ENCODE measurements at regions not wholly inside any gene's neighbourhood (a gene's known extent, or its start where the extent isn't known, plus 50 kb on each side); places are given as distances from the start of the nearest gene placed in this dataset.
"Not testable (repeated sequence)": the region's sequence is repeated elsewhere in the genome, so short reads cannot be mapped to it uniquely, and the experiment has no call there.

DNA sequence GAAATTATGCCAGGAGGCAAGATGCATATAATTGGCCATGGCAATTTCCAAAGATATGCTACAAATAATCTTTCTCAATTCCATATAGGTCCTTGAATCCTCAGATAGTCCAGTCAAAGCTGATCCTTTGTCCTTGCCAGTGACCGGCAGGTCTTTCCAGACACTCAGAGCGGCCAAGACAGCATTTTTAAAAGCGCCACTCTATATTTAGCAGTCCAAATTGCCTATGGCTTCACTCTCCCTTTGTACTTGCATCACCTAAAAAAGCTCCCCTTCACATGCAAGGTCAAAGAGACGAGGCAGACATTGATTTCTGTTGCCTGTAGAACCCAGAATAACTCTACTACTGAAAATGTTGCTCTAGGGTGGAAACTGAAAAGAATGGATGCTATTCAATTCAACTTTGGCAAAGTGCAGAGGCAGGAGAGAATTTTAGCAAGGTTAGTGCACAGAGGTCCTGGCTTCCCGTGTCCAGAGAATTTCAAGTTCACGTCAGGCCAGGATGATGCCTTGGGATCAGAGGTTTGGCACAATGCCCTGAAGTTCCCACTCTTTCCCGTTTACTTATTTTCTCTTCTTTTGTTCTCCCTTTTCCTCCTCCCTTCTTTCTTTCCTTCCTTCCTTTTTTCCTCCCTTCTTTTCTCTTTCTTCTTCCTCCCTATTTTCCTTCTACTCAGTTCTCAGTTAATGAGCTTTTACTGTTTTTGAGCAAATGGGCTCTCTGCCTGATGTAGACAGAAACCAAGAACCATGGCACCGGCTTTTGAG lies 108.5 kb downstream of the KCNK1 start:
- Histone ChIP-seq H3K14ac (ENCODE audit: low read length) (no peak overlapping the region), H2BK12ac (ENCODE audit: low read length) (no peak overlapping the region), H3K9me3 (replicated peaks in 1 of 2; ENCODE audit: control insufficient read depth in 2 of 2, insufficient read depth in 1 of 2, low read depth in 1 of 2, low read length in 2 of 2) (no peaks in the 10 kb centered on the region), H4K91ac (ENCODE audit: low read depth, low read length, poor library complexity) (no peak overlapping the region), H3K27me3 (ENCODE audit: control insufficient read depth in 3 of 3, insufficient read depth in 3 of 3, low read depth in 1 of 3, low read length in 3 of 3) (no peaks in the 10 kb centered on the region), H2BK15ac (ENCODE audit: low read length) (no peak overlapping the region), H3K4me1 (ENCODE audit: control insufficient read depth in 2 of 2, insufficient read depth in 1 of 2, low read depth in 1 of 2, low read length in 2 of 2) (no peaks in the 10 kb centered on the region), H2BK5ac (ENCODE audit: low read length) (no peak overlapping the region), H3K27ac (replicated peaks; ENCODE audit: low read length) (no peak overlapping the region), H3K79me1 (ENCODE audit: low read depth, low read length) (peaks cover 2% of the 10 kb centered on the region), H3K18ac (ENCODE audit: low read length) (no peak overlapping the region), H3K4me3 (ENCODE audit: low read length in 2 of 2) (no peak overlapping the region), H3K23ac (ENCODE audit: low read depth, low read length, poor library complexity) (no peak overlapping the region), H2AK5ac (ENCODE audit: low read depth, low read length) (no peak overlapping the region), H4K8ac (ENCODE audit: low read depth, low read length) (no peak overlapping the region), H3K36me3 (replicated peaks in 1 of 2; ENCODE audit: control insufficient read depth in 2 of 2, insufficient read depth in 2 of 2, low read length in 2 of 2) (no peaks in the 10 kb centered on the region), H2BK120ac (ENCODE audit: low read depth, low read length) (no peak overlapping the region), H3K9ac (ENCODE audit: low read depth, low read length, poor library complexity) (no peak overlapping the region), H3K4me2 (ENCODE audit: insufficient read depth, low read length, poor library complexity, severe bottlenecking) (no peak overlapping the region), H3K4ac (ENCODE audit: low read length) (no peak overlapping the region), H2AFZ (ENCODE audit: low read length) (no peak overlapping the region)
- whole genome bisulfite sequencing, 2 donors (ENCODE audit: extremely low coverage in 2 of 2, insufficient read length in 2 of 2, insufficient replicate concordance in 1 of 2), result no CpG with 5 or more reads among the region's 8 CpGs
- no peak for DNase-seq (ENCODE audit: low spot score)

- Histone ChIP-seq H3K9me3 (replicated peaks in 1 of 2; ENCODE audit: control insufficient read depth in 2 of 2, insufficient read depth in 1 of 2, low read depth in 1 of 2, low read length in 2 of 2) (no peaks in the 10 kb centered on the region), H3K4me2 (ENCODE audit: insufficient read depth, low read length, poor library complexity, severe bottlenecking) (no peak overlapping the region), H2AK5ac (ENCODE audit: low read depth, low read length) (no peak overlapping the region), H3K4me1 (ENCODE audit: control insufficient read depth in 2 of 2, insufficient read depth in 1 of 2, low read depth in 1 of 2, low read length in 2 of 2) (no peaks in the 10 kb centered on the region), H3K4me3 (ENCODE audit: low read length in 2 of 2) (no peak overlapping the region), H3K27ac (replicated peaks; ENCODE audit: low read length) (no peak overlapping the region), H3K18ac (ENCODE audit: low read length) (no peak overlapping the region), H3K14ac (ENCODE audit: low read length) (no peak overlapping the region), H4K91ac (ENCODE audit: low read depth, low read length, poor library complexity) (no peak overlapping the region), H2BK120ac (ENCODE audit: low read depth, low read length) (no peak overlapping the region), H3K23ac (ENCODE audit: low read depth, low read length, poor library complexity) (no peak overlapping the region), H2BK15ac (ENCODE audit: low read length) (no peak overlapping the region), H3K79me1 (ENCODE audit: low read depth, low read length) (peaks cover 2% of the 10 kb centered on the region), H2AFZ (ENCODE audit: low read length) (no peak overlapping the region), H4K8ac (ENCODE audit: low read depth, low read length) (no peak overlapping the region), H2BK5ac (ENCODE audit: low read length) (no peak overlapping the region), H2BK12ac (ENCODE audit: low read length) (no peak overlapping the region), H3K36me3 (replicated peaks in 1 of 2; ENCODE audit: control insufficient read depth in 2 of 2, insufficient read depth in 2 of 2, low read length in 2 of 2) (no peaks in the 10 kb centered on the region), H3K27me3 (ENCODE audit: control insufficient read depth in 3 of 3, insufficient read depth in 3 of 3, low read depth in 1 of 3, low read length in 3 of 3) (no peaks in the 10 kb centered on the region), H3K4ac (ENCODE audit: low read length) (no peak overlapping the region), H3K9ac (ENCODE audit: low read depth, low read length, poor library complexity) (no peak overlapping the region)
- no CpG with 5 or more reads among the region's 6 CpGs for WGBS, 2 donors (ENCODE audit: extremely low coverage in 2 of 2, insufficient read length in 2 of 2, insufficient replicate concordance in 1 of 2)
- no peak for DNase-seq (ENCODE audit: low spot score)
Observed at GRCh38 chr1:233723387-233723786, 109.5 kb downstream of the KCNK1 start.

DNA sequence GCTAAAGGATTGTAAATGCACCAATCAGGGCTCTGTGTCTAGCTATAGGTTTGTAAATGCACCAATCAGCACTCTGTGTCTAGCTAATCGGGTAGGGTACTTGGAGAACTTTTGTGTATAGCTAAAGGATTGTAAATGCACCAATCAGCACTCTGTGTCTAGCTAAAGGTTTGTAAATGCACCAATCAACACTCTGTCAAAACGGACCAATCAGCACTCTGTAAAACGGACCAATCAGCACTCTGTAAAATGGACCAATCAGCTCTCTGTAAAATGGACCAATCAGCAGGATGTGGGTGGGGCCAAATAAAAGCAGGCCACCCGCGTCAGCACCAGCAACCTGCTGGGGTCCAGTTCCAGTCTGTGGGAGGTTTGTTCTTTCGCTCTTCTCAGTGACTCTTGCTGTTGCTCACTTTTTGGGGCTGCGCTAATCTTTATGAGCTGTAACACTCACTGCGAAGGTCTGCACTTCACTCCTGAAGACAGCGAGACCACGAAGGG lies 110.3 kb downstream of the KCNK1 start:
- not testable (repeated sequence) for H3K18ac ChIP-seq (ENCODE audit: low read length); H3K27me3 ChIP-seq (ENCODE audit: control insufficient read depth in 3 of 3, insufficient read depth in 3 of 3, low read depth in 1 of 3, low read length in 3 of 3); H2BK12ac ChIP-seq (ENCODE audit: low read length); DNase-seq (ENCODE audit: low spot score); H3K4ac ChIP-seq (ENCODE audit: low read length); H3K4me3 ChIP-seq (ENCODE audit: low read length in 2 of 2); H3K4me1 ChIP-seq (ENCODE audit: control insufficient read depth in 2 of 2, insufficient read depth in 1 of 2, low read depth in 1 of 2, low read length in 2 of 2); H3K4me2 ChIP-seq (ENCODE audit: insufficient read depth, low read length, poor library complexity, severe bottlenecking); H2AFZ ChIP-seq (ENCODE audit: low read length); H2BK15ac ChIP-seq (ENCODE audit: low read length); H3K79me1 ChIP-seq (ENCODE audit: low read depth, low read length); H3K14ac ChIP-seq (ENCODE audit: low read length); H2BK120ac ChIP-seq (ENCODE audit: low read depth, low read length); H2BK5ac ChIP-seq (ENCODE audit: low read length); H3K9me3 ChIP-seq (replicated peaks in 1 of 2; ENCODE audit: control insufficient read depth in 2 of 2, insufficient read depth in 1 of 2, low read depth in 1 of 2, low read length in 2 of 2); H3K23ac ChIP-seq (ENCODE audit: low read depth, low read length, poor library complexity); H4K8ac ChIP-seq (ENCODE audit: low read depth, low read length); H2AK5ac ChIP-seq (ENCODE audit: low read depth, low read length); H3K27ac ChIP-seq (replicated peaks; ENCODE audit: low read length); H3K36me3 ChIP-seq (replicated peaks in 1 of 2; ENCODE audit: control insufficient read depth in 2 of 2, insufficient read depth in 2 of 2, low read length in 2 of 2); H4K91ac ChIP-seq (ENCODE audit: low read depth, low read length, poor library complexity); H3K9ac ChIP-seq (ENCODE audit: low read depth, low read length, poor library complexity)
- no CpG with 5 or more reads among the region's 10 CpGs for WGBS, 2 donors (ENCODE audit: extremely low coverage in 2 of 2, insufficient read length in 2 of 2, insufficient replicate concordance in 1 of 2)

- H3K27me3 ChIP-seq (ENCODE audit: control insufficient read depth in 3 of 3, insufficient read depth in 3 of 3, low read depth in 1 of 3, low read length in 3 of 3), result no peaks in the 10 kb centered on the region
- H3K36me3 ChIP-seq (replicated peaks in 1 of 2; ENCODE audit: control insufficient read depth in 2 of 2, insufficient read depth in 2 of 2, low read length in 2 of 2), result no peaks in the 10 kb centered on the region
- no peak overlapping the region for H3K9ac ChIP-seq (ENCODE audit: low read depth, low read length, poor library complexity)
- no peak overlapping the region for H2AK5ac ChIP-seq (ENCODE audit: low read depth, low read length)
- H3K4me3 ChIP-seq (ENCODE audit: low read length in 2 of 2), result no peak overlapping the region
- no peak overlapping the region for H2BK5ac ChIP-seq (ENCODE audit: low read length)
- no peak overlapping the region for H3K27ac ChIP-seq (replicated peaks; ENCODE audit: low read length)
- H2BK15ac ChIP-seq (ENCODE audit: low read length), result no peak overlapping the region
- no peak overlapping the region for H3K14ac ChIP-seq (ENCODE audit: low read length)
- WGBS, 2 donors (ENCODE audit: extremely low coverage in 2 of 2, insufficient read length in 2 of 2, insufficient replicate concordance in 1 of 2), result no CpG with 5 or more reads among the region's 9 CpGs
- H2AFZ ChIP-seq (ENCODE audit: low read length), result no peak overlapping the region
- no peak overlapping the region for H4K91ac ChIP-seq (ENCODE audit: low read depth, low read length, poor library complexity)
- no peak overlapping the region for H3K4me2 ChIP-seq (ENCODE audit: insufficient read depth, low read length, poor library complexity, severe bottlenecking)
- H3K23ac ChIP-seq (ENCODE audit: low read depth, low read length, poor library complexity), result no peak overlapping the region
- H3K79me1 ChIP-seq (ENCODE audit: low read depth, low read length), result peaks cover 2% of the 10 kb centered on the region
- no peaks in the 10 kb centered on the region for H3K9me3 ChIP-seq (replicated peaks in 1 of 2; ENCODE audit: control insufficient read depth in 2 of 2, insufficient read depth in 1 of 2, low read depth in 1 of 2, low read length in 2 of 2)
- H3K4me1 ChIP-seq (ENCODE audit: control insufficient read depth in 2 of 2, insufficient read depth in 1 of 2, low read depth in 1 of 2, low read length in 2 of 2), result no peaks in the 10 kb centered on the region
- no peak overlapping the region for H3K18ac ChIP-seq (ENCODE audit: low read length)
- H4K8ac ChIP-seq (ENCODE audit: low read depth, low read length), result no peak overlapping the region
- H2BK120ac ChIP-seq (ENCODE audit: low read depth, low read length), result no peak overlapping the region
- H3K4ac ChIP-seq (ENCODE audit: low read length), result no peak overlapping the region
- no peak for DNase-seq (ENCODE audit: low spot score)
- H2BK12ac ChIP-seq (ENCODE audit: low read length), result no peak overlapping the region
Observed at GRCh38 chr1:233725423-233725822, 111.5 kb downstream of the KCNK1 start.
